Breast epithelium (tissue), 3 donors: ENCODE measurements at regions not wholly inside any gene's neighbourhood (a gene's known extent, or its start where the extent isn't known, plus 50 kb on each side); places are given as distances from the start of the nearest gene placed in this dataset.

Experiments
- POLR2A ChIP-seq: fragments of 450-650 bp; IDR thresholded peaks from one replicate; pipeline ENCODE4 v1.6.1; 2016; ENCODE audit warnings: antibody characterized with exemption, mild to moderate bottlenecking, moderate library complexity
- POLR2AphosphoS5 ChIP-seq, 3 donors: sonication (generic); formaldehyde crosslinking; IDR thresholded peaks; one replicate each; pipeline ENCODE4 v1.6.1; 2017; ENCODE audit warnings: antibody characterized with exemption in 3 of 3
- TF ChIP-seq, protein P1 (sequence below), 3 donors: fragments of 450-650 bp; IDR thresholded peaks; one replicate each; pipeline ENCODE4 v1.5.1; 2016 to 2017; ENCODE audit warnings: antibody characterized with exemption in 3 of 3, mild to moderate bottlenecking in 3 of 3, moderate library complexity in 3 of 3

DNA sequence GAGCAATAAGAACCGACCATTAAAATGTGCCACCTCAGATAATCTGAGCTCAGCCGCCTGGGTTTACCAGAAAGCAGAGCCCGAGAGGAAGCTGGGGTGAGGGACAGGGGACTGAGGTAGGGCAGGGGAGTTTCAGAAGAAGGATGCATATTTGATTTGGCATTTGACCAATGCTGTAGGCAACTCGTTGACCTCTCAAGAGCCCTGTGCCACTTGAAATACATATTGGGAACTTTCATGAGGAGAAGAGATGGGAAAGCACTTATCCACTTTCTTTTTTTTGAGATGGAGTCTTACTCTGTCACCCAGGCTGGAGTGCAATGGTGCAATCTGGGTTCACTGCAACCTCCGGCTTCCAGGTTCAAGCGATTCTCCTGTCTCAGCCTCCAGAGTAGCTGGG, 148.4 kb upstream of the SPRED2 start:
- TF ChIP-seq, protein P1, sequence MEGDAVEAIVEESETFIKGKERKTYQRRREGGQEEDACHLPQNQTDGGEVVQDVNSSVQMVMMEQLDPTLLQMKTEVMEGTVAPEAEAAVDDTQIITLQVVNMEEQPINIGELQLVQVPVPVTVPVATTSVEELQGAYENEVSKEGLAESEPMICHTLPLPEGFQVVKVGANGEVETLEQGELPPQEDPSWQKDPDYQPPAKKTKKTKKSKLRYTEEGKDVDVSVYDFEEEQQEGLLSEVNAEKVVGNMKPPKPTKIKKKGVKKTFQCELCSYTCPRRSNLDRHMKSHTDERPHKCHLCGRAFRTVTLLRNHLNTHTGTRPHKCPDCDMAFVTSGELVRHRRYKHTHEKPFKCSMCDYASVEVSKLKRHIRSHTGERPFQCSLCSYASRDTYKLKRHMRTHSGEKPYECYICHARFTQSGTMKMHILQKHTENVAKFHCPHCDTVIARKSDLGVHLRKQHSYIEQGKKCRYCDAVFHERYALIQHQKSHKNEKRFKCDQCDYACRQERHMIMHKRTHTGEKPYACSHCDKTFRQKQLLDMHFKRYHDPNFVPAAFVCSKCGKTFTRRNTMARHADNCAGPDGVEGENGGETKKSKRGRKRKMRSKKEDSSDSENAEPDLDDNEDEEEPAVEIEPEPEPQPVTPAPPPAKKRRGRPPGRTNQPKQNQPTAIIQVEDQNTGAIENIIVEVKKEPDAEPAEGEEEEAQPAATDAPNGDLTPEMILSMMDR (IDR thresholded peaks at IDR 0.05): no peak
- TF ChIP-seq POLR2A: no peak
- TF ChIP-seq POLR2AphosphoS5 (IDR thresholded peaks at IDR 0.05): no peak
